Neural progenitor cell (in vitro differentiated cells): ENCODE measurements at regions not wholly inside any gene's neighbourhood (a gene's known extent, or its start where the extent isn't known, plus 50 kb on each side); places are given as distances from the start of the nearest gene placed in this dataset.

Experiments
- DNase-seq: peaks from one replicate; pipeline ENCODE4 v3.0.0-alpha.2; 2016; ENCODE audit warnings: low spot score
- H2AFZ ChIP-seq: fragments of 200-600 bp; sonication (generic); replicated peaks from 2 replicates; pipeline ENCODE4 v1.6.1; 2016; ENCODE audit warnings: antibody characterized with exemption
- H3F3A ChIP-seq: fragments of 200-600 bp; sonication (generic); 2 replicates; pipeline ENCODE4 v1.6.1; 2016; ENCODE audit warnings: antibody characterized with exemption, low read depth
- H3K27ac ChIP-seq: fragments of 200-600 bp; sonication (generic); 2 replicates; pipeline ENCODE4 v1.5.1; 2016; ENCODE audit warnings: mild to moderate bottlenecking
- H3K27me3 ChIP-seq: fragments of 200-600 bp; sonication (generic); 2 replicates; pipeline ENCODE4 v1.6.1; 2016; ENCODE audit warnings: mild to moderate bottlenecking, moderate library complexity
- H3K36me3 ChIP-seq: fragments of 200-600 bp; sonication (generic); 2 replicates; pipeline ENCODE4 v1.5.1; 2016
- H3K4me1 ChIP-seq: fragments of 200-600 bp; sonication (generic); 2 replicates; pipeline ENCODE4 v1.6.1; 2016; ENCODE audit warnings: mixed run types
- H3K4me2 ChIP-seq: fragments of 200-600 bp; sonication (generic); 2 replicates; pipeline ENCODE4 v1.6.1; 2016
- H3K4me3 ChIP-seq: fragments of 200-600 bp; sonication (generic); 2 replicates; pipeline ENCODE4 v1.5.1; 2016
- H3K79me2 ChIP-seq: fragments of 200-600 bp; sonication (generic); 2 replicates; pipeline ENCODE4 v1.6.1; 2016; ENCODE audit warnings: low read depth
- H3K9ac ChIP-seq: fragments of 200-600 bp; sonication (generic); 2 replicates; pipeline ENCODE4 v1.6.1; 2016
- H3K9me3 ChIP-seq: fragments of 200-600 bp; sonication (generic); 2 replicates; pipeline ENCODE4 v1.5.1; 2016; ENCODE audit warnings: low read depth
- H4K20me1 ChIP-seq: fragments of 200-600 bp; sonication (generic); 2 replicates; pipeline ENCODE4 v1.6.1; 2016; ENCODE audit warnings: low read depth
- H3K27ac Mint-ChIP-seq: 3 replicates; pipeline ENCODE4 v1.8.0; 2021; ENCODE audit warnings: mixed read lengths
- H3K27me3 Mint-ChIP-seq: 2 replicates; pipeline ENCODE4 v1.8.0; 2022; ENCODE audit warnings: low read depth, mild to moderate bottlenecking, inconsistent platforms, moderate library complexity, mixed read lengths; ENCODE audit not compliant: insufficient read depth
- H3K36me3 Mint-ChIP-seq: 3 replicates; pipeline ENCODE4 v1.8.0; 2021; ENCODE audit warnings: mixed read lengths
- H3K4me1 Mint-ChIP-seq: 3 replicates; pipeline ENCODE4 v1.8.0; 2021; ENCODE audit warnings: mixed read lengths
- H3K4me3 Mint-ChIP-seq: 3 replicates; pipeline ENCODE4 v1.8.0; 2021; ENCODE audit warnings: mild to moderate bottlenecking, moderate library complexity, mixed read lengths
- H3K9me3 Mint-ChIP-seq: 3 replicates; pipeline ENCODE4 v1.8.0; 2020; ENCODE audit warnings: mixed read lengths
- EZH2 ChIP-seq: fragments of 200-600 bp; sonication (generic); IDR thresholded peaks from 2 replicates; pipeline ENCODE4 v1.6.1; 2017; ENCODE audit warnings: antibody characterized with exemption, mild to moderate bottlenecking, moderate library complexity
- EZH2phosphoT487 ChIP-seq: fragments of 200-600 bp; sonication (generic); IDR thresholded peaks from 2 replicates; pipeline ENCODE4 v1.6.1; 2017; ENCODE audit warnings: antibody characterized with exemption
- TF ChIP-seq, protein P1 (sequence below): fragments of 200-600 bp; sonication (generic); IDR thresholded peaks from 2 replicates; pipeline ENCODE4 v1.5.1; 2017; ENCODE audit warnings: antibody characterized with exemption, mild to moderate bottlenecking

DNA sequence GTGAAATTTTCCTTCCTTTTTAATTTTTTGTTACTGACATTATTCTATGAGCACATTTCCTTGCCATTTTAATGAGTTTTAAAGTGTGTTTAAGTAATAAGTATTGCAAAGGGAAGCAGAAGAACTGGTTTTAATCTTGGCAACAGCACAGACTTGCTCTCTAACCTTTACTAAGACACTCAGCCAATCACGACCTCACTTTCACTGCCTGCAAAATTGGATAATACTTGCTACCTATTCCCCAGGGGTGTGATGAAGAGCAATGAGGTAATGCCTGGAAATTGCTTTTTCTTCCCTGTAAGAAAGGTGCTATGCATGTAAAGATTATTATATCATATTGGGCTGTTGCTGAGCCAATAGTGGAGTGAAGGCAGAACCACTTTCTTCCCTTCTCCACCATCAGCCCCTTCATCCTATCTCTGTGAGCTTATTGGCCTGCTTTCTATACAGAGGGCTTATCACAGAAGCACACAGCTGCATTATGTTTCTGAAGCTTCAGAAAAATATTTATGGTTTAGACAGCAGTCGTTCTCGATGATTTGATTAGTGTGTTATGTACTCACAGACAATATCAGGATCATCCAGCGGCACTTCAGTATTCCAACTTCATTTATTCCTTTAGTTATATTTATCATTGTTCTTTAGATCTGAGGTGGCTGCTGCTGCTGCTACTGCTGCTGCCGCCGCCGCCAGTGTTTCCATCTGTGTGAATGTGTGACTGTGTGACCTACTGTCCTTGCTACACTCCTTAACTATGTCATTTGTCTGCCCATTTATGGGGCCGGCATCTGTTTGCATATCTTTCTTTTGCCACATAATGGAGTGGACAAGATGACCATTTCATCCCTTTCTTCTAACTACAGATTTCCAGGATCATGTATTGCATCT, 255.1 kb downstream of the C4orf33 start:
- H3K4me1 ChIP-seq = peaks cover 24% of the 10 kb centered on the region
- H3K9ac ChIP-seq = no peak overlapping the region
- no peaks in the 10 kb centered on the region for H4K20me1 ChIP-seq
- H3K4me2 ChIP-seq = no peak overlapping the region
- H3K4me3 Mint-ChIP-seq = no peak overlapping the region
- peaks cover 17% of the 10 kb centered on the region for H3F3A ChIP-seq
- no peaks in the 10 kb centered on the region for H3K79me2 ChIP-seq
- H3K36me3 ChIP-seq = no peaks in the 10 kb centered on the region
- no peak for DNase-seq
- peaks cover 33% of the 10 kb centered on the region for H3K4me1 Mint-ChIP-seq
- no peaks in the 10 kb centered on the region for H3K27me3 Mint-ChIP-seq
- H3K9me3 Mint-ChIP-seq = no peaks in the 10 kb centered on the region
- TF ChIP-seq EZH2 (no peak), EZH2phosphoT487 (no peak)
- TF ChIP-seq, protein P1, sequence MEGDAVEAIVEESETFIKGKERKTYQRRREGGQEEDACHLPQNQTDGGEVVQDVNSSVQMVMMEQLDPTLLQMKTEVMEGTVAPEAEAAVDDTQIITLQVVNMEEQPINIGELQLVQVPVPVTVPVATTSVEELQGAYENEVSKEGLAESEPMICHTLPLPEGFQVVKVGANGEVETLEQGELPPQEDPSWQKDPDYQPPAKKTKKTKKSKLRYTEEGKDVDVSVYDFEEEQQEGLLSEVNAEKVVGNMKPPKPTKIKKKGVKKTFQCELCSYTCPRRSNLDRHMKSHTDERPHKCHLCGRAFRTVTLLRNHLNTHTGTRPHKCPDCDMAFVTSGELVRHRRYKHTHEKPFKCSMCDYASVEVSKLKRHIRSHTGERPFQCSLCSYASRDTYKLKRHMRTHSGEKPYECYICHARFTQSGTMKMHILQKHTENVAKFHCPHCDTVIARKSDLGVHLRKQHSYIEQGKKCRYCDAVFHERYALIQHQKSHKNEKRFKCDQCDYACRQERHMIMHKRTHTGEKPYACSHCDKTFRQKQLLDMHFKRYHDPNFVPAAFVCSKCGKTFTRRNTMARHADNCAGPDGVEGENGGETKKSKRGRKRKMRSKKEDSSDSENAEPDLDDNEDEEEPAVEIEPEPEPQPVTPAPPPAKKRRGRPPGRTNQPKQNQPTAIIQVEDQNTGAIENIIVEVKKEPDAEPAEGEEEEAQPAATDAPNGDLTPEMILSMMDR = no peak
- H3K27ac ChIP-seq = no peak overlapping the region
- H3K4me3 ChIP-seq = no peak overlapping the region
- H2AFZ ChIP-seq = peak overlapping the region; percentile 1
- H3K27me3 ChIP-seq = no peaks in the 10 kb centered on the region
- H3K27ac Mint-ChIP-seq = no peak overlapping the region
- no peaks in the 10 kb centered on the region for H3K36me3 Mint-ChIP-seq
- H3K9me3 ChIP-seq = no peaks in the 10 kb centered on the region

GRCh38 chr4:129352480-129352879, 256.5 kb downstream of the C4orf33 start:
- no peaks in the 10 kb centered on the region for H4K20me1 ChIP-seq
- no peaks in the 10 kb centered on the region for H3K36me3 Mint-ChIP-seq
- no peaks in the 10 kb centered on the region for H3K9me3 Mint-ChIP-seq
- no peak overlapping the region for H3K27ac ChIP-seq
- peaks cover 29% of the 10 kb centered on the region for H3K4me1 Mint-ChIP-seq
- H3K36me3 ChIP-seq = no peaks in the 10 kb centered on the region
- TF ChIP-seq, protein P1 = no peak
- no peak for TF ChIP-seq EZH2
- TF ChIP-seq EZH2phosphoT487 = no peak
- H3K27me3 Mint-ChIP-seq = peaks cover under 1% of the 10 kb centered on the region
- no peaks in the 10 kb centered on the region for H3K79me2 ChIP-seq
- H3K4me1 ChIP-seq = peaks cover 17% of the 10 kb centered on the region
- H3K9me3 ChIP-seq = no peaks in the 10 kb centered on the region
- no peak overlapping the region for H3K9ac ChIP-seq
- peaks cover 10% of the 10 kb centered on the region for H3F3A ChIP-seq
- no peak overlapping the region for H3K4me2 ChIP-seq
- no peak overlapping the region for H3K4me3 ChIP-seq
- no peaks in the 10 kb centered on the region for H3K27me3 ChIP-seq
- DNase-seq = no peak
- H3K27ac Mint-ChIP-seq = no peak overlapping the region
- no peak overlapping the region for H2AFZ ChIP-seq
- no peak overlapping the region for H3K4me3 Mint-ChIP-seq

DNA sequence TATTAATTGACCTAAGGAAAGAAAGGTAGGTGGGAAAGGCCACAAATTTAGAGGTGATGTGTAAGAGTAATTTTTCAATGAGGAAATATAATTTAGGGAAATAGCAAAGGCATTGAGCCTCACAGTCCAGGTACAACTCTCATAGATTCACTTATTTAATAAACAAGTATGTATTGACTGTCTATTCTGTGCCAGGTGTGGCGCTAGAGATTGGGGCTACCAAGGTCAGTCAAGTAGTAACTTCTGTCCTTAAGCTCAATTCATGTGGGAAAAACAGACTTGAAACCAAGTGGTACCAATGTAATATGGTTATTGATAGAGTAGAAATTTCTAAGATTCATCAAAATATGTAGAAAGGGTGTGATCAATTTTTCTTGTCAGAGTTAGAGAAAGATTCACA, 257.5 kb downstream of the C4orf33 start:
- Histone ChIP-seq H3K36me3 (no peaks in the 10 kb centered on the region), H3F3A (peaks cover 10% of the 10 kb centered on the region), H3K27me3 (no peaks in the 10 kb centered on the region), H3K9me3 (no peaks in the 10 kb centered on the region), H3K27ac (no peak overlapping the region), H2AFZ (no peak overlapping the region), H3K4me2 (no peak overlapping the region), H4K20me1 (no peaks in the 10 kb centered on the region), H3K9ac (no peak overlapping the region), H3K79me2 (no peaks in the 10 kb centered on the region), H3K4me3 (no peak overlapping the region), H3K4me1 (peaks cover 17% of the 10 kb centered on the region)
- no peak overlapping the region for H3K27ac Mint-ChIP-seq
- DNase-seq = no peak
- H3K27me3 Mint-ChIP-seq = peaks cover 2% of the 10 kb centered on the region
- no peaks in the 10 kb centered on the region for H3K9me3 Mint-ChIP-seq
- peaks cover 29% of the 10 kb centered on the region for H3K4me1 Mint-ChIP-seq
- H3K4me3 Mint-ChIP-seq = no peak overlapping the region
- H3K36me3 Mint-ChIP-seq = no peaks in the 10 kb centered on the region
- TF ChIP-seq, protein P1 = no peak
- no peak for TF ChIP-seq EZH2
